NK-92 (cell line): ENCODE measurements at regions not wholly inside any gene's neighbourhood (a gene's known extent, or its start where the extent isn't known, plus 50 kb on each side); places are given as distances from the start of the nearest gene placed in this dataset.

Source experiments
- DNase-seq: peaks from one replicate; lab custom pipeline; 2025; ENCODE audit not compliant: unreplicated experiment; lab: John Stamatoyannopoulos, UW

DNA sequence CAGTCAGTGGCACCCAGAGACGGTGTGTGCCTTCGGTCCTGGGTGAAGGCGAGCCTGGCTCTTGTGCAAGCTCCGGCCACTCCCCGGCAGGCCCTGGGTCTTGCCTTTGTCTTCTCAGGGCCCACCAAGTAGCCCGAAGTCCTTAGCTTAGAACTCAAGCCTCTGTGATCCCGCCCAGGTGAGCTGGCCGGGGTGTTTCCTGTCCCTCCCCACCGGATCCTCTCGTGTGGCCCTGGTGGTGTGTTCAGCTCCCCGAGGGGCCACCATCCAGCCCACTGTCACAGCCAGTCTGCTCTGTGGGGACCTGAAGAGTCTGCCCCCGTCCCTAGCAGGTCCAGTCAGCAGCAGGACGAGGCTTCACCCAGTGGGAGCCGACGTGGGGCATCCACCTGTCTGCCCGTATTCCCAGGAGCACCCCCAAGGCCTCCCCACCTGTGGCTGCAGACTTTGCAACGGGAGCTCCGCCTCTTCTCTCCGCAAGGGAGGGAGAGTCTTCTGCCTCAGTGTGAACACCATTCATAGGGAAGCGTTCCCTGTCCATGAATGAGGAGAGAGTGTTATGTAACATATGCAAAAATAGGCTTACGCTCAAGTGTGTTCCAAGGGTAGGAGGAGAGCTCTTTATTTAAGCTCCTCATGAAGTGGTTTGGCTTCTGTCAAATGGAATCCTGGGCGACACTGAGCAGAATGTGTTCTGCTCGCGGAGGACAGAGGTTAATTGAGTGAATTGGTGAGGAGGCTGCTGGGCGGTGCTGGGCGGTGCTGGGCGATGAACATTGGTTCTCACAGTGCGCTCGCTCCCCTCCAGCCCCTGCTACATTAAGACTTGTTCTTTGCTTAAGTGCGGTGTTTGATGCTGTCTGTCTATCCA, 108.9 kb downstream of the CRYAA start:
- DNase-seq = no peak

GRCh38 chr21:43276811-43277210, 108.0 kb downstream of the CRYAA start:
- DNase-seq = no peak

- no peak for DNase-seq
Observed at GRCh38 chr21:43275421-43276211, 106.8 kb downstream of the CRYAA start.

GRCh38 chr21:43274946-43275310, 106.1 kb downstream of the CRYAA start:
- DNase-seq = no peak

- no peak for DNase-seq
Observed at GRCh38 chr21:43274022-43274945, 105.5 kb downstream of the CRYAA start.

GRCh38 chr21:43273708-43274021, 104.9 kb downstream of the CRYAA start:
- no peak for DNase-seq

- DNase-seq = no peak
Observed at GRCh38 chr21:43273016-43273707, 104.4 kb downstream of the CRYAA start.

DNA sequence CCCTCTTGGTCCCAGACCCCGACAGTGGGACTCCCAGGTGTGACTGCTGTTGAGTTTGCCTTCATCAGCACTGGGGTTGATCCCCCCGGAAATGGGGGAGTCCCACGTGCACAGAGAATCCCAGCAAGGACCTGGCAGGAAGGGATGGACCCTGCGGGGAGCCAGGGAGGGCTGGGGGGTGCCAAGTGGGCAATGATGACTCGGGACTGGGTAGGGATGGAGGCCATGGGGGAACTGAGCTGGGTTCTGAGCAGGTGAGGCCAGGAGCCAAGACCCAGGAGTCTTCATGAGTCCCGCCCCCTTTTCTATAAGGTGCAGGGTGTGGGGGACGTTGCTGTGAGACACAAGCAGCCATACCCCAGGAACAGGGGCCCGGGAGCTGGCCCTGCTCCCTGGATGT, 103.8 kb downstream of the CRYAA start:
- no peak for DNase-seq

- DNase-seq = no peak
Observed at GRCh38 chr21:43271452-43272020, 102.7 kb downstream of the CRYAA start.

DNA sequence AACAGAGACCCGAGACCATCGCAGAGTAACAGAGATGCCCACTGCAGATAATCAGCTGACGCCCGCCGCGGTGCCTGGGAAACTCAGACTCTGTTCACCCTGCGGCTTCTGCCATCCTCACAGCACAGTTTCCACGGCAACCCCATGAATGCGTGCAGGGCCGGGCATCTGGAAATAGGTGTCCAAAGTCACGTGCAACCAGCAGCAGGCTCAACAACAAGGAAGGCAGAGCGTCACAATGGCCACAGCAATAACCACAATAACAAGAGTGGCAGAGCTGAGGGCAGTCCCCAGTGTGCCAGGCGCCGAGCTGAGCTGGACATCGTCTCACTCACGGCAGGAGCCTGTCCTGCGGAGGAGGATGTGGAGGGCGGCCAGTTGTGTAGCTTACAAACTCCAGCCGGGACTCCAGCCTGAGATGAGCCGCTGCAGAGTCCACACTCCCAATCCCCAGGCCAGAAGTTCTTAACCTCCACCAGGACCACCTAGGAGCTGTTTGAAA, 102.0 kb downstream of the CRYAA start:
- no peak for DNase-seq

DNA sequence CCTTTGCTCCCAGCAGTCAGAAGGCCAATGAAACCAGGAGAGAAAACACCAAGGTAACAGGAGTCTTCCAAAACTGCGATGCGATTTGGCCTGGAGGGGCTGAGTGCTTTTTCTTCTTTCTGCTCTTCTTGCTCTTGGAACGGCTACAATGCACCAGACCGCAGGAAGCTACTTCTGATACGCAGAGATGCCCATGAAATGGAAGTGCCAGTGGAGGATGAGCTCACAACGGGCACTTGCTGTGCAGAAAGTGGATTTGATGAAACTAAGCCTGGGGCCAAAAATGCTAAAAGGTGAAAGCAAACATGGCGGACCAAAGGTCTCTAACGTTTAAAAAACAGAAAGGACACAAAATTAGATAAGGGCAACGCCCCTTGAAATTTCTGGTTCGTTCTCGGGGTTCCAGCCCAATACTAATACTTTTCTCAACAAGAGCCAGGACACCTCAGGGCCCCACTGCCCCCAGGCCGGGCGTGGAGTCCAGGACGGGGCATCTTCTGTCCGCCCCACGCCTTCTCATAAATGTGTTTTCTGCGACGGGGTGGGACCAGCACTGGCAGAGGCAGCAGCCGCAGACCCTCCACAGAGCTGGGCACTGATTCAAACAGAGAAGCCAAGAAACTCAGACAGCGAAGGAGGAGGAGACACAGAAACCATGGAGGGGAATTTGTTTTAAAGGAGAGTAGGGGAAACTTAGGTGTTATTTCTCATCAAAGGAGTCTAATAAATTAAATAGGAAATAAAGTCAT, 101.3 kb downstream of the CRYAA start:
- no peak for DNase-seq

DNA sequence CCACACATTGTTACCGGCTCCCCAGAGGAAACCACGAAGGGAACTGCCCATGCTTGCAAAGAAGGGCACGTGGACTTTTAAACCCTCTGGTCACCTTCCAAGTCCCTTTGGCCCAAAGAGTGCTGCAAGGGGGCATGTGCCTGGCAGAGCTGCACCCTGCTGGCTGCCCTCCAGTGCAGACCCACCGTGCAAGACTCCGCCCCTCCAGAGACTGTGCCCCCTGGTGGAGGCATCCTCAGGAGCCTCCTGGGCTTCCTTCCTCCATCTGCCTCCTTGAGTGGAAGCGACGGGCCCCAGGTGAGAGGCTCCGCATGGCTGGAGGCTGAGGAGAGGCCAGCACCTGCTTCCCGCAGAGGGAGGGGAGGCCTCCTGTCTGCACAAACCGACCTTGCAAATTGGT, 100.6 kb downstream of the CRYAA start:
- no peak for DNase-seq

DNA sequence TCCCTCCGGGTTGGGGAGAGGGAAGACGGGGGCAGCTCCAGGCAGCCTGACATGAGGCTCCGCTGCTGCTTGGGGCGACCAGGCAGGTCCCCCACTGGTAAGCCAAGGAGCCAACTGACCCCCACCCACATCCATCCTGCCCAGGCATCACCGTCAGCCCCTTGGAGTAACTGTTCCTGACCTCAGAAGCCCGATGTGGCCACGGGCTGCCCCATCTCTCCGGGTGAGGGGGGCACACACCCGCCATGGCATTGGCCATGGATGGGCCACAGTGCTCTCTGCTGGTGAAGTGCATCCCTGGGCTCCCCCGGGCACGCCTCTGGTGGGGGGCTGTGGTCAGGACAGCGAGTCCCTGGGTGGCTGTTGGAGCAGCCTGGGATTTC, 100.0 kb downstream of the CRYAA start:
- DNase-seq = no peak

GRCh38 chr21:43268086-43268803, 99.4 kb downstream of the CRYAA start:
- no peak for DNase-seq

DNA sequence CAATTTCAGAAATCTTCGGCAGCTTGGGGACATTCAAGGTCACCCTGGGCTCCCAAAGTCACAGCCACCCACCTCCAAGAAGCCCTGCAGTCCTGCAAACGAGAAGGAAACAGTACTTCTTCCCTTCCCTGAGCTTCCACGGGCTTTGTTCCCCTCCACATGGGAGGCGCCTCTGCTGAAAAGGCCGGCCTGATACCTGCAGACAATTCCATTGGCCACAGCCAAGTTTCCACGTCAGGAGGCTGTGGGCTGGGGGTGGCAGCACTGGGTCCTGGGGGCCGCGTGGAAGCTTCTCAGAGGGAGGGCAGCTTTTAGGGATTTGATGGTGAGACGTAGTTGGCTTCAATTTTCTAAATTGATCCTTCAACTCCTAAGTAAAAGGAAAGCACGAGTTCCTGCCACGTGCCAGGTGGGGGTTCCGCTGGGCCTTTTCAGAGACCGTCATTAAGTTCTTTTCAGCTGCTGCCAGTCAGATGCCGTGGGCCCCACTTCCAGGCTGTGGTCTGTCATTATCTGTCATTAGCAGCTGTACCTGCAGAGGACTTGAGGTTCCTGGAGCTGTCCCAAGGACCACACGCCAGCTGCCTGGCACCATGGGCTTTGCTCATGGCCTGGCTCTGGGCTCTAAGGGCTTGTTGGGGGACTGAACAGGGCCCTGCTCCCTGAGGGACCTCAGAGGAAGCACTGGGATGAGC, 98.7 kb downstream of the CRYAA start:
- DNase-seq = no peak

- no peak for DNase-seq
Observed at GRCh38 chr21:43266534-43266933, 97.7 kb downstream of the CRYAA start.

DNA sequence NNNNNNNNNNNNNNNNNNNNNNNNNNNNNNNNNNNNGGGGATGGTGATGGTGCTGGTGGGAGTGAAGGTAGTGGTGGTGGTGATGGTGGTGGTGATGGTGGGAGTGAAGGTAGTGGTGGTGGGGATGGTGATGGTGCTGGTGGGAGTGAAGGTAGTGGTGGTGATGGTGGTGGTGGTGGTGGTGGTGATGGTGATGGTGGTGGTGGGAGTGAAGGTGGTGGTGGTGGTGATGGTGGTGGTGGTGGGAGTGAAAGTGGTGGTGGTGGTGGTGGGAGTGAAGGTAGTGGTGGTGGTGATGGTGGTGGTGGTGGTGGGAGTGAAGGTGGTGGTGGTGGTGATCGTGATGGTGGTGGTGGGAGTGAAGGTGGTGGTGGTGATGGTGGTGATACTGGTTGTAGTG, 93.6 kb downstream of the CRYAA start:
- DNase-seq = no peak
